ENCODE measurements at regions not wholly inside any gene's neighbourhood (a gene's known extent, or its start where the extent isn't known, plus 50 kb on each side); places are given as distances from the start of the nearest gene placed in this dataset.

DNA sequence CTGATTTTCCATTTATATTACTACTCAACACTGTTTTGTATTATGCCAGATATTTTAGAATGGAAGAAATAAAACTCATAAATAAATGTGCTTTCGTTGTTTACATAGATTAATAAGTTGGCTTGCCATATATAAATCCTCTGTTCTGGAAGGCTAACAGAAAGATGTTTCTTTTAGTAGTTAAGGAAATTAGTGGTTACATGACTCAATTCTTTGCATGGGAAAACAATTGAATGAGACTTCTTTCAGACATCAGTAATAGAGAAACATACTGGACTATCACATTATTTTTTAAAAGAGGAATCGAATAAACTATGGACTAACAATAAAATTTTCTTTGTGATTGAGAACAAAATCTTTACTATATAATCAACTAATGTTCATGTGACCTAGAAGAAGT is 336.5 kb downstream of the KCNS3 start:
- no peak overlapping the region for H3K4me3 ChIP-seq (ENCODE audit: low read length)
- H3F3A ChIP-seq (ENCODE audit: control insufficient read depth, insufficient read depth) = no peaks in the 10 kb centered on the region
- H3K4me1 ChIP-seq (ENCODE audit: control insufficient read depth, low read length) = no peaks in the 10 kb centered on the region
- no peaks in the 10 kb centered on the region for H4K20me1 ChIP-seq (ENCODE audit: control insufficient read depth, insufficient read depth, low read depth, low read length)
- TF ChIP-seq, protein P1, sequence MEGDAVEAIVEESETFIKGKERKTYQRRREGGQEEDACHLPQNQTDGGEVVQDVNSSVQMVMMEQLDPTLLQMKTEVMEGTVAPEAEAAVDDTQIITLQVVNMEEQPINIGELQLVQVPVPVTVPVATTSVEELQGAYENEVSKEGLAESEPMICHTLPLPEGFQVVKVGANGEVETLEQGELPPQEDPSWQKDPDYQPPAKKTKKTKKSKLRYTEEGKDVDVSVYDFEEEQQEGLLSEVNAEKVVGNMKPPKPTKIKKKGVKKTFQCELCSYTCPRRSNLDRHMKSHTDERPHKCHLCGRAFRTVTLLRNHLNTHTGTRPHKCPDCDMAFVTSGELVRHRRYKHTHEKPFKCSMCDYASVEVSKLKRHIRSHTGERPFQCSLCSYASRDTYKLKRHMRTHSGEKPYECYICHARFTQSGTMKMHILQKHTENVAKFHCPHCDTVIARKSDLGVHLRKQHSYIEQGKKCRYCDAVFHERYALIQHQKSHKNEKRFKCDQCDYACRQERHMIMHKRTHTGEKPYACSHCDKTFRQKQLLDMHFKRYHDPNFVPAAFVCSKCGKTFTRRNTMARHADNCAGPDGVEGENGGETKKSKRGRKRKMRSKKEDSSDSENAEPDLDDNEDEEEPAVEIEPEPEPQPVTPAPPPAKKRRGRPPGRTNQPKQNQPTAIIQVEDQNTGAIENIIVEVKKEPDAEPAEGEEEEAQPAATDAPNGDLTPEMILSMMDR (IDR thresholded peaks at IDR 0.05; ENCODE audit: low read depth, low read length, poor library complexity, severe bottlenecking) = no peak
- no peak for TF ChIP-seq EZH2phosphoT487 (IDR thresholded peaks at IDR 0.05; ENCODE audit: borderline replicate concordance, low read length)
- no peaks in the 10 kb centered on the region for H3K9me2 ChIP-seq (replicated peaks; ENCODE audit: control insufficient read depth, low read length)
- no peak overlapping the region for H3K4me2 ChIP-seq (ENCODE audit: low read length)
- no peak overlapping the region for H3K27ac ChIP-seq (ENCODE audit: low read depth, low read length)
- no peaks in the 10 kb centered on the region for H3K27me3 ChIP-seq (ENCODE audit: control insufficient read depth, low read length)
- H3K9me3 ChIP-seq (ENCODE audit: control insufficient read depth, insufficient read depth, low read length) = no peaks in the 10 kb centered on the region
- no peaks in the 10 kb centered on the region for H3K79me2 ChIP-seq (ENCODE audit: control insufficient read depth, low read length)
- no peaks in the 10 kb centered on the region for H3K36me3 ChIP-seq (ENCODE audit: control insufficient read depth, low read length)

DNA sequence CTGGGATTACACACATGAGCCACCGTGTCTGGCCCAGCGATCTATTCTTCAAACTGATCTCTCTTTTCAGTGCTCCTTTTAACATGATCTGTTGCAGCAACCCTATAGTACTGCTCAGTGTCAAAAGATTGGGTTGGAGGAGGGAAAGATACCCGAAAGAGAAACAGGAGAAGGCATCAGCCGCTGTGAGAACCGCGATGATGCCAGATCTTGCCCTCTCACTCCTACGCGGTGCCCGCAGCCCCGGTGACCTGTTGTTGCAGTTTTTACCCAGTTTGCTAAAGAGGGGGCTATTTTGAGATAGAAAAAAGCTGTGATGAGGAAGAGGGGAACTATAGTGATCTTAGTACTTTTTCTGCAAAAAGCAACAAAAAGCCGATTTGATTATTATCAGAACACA is 335.5 kb downstream of the KCNS3 start:
- no peaks in the 10 kb centered on the region for H3K4me1 ChIP-seq (ENCODE audit: control insufficient read depth, low read length)
- no peaks in the 10 kb centered on the region for H3K9me2 ChIP-seq (replicated peaks; ENCODE audit: control insufficient read depth, low read length)
- H3K27me3 ChIP-seq (ENCODE audit: control insufficient read depth, low read length) = no peaks in the 10 kb centered on the region
- H3K9me3 ChIP-seq (ENCODE audit: control insufficient read depth, insufficient read depth, low read length) = no peaks in the 10 kb centered on the region
- no peak overlapping the region for H3K27ac ChIP-seq (ENCODE audit: low read depth, low read length)
- no peak overlapping the region for H3K4me2 ChIP-seq (ENCODE audit: low read length)
- H4K20me1 ChIP-seq (ENCODE audit: control insufficient read depth, insufficient read depth, low read depth, low read length) = no peaks in the 10 kb centered on the region
- TF ChIP-seq, protein P1 (IDR thresholded peaks at IDR 0.05; ENCODE audit: low read depth, low read length, poor library complexity, severe bottlenecking) = no peak
- TF ChIP-seq EZH2phosphoT487 (IDR thresholded peaks at IDR 0.05; ENCODE audit: borderline replicate concordance, low read length) = no peak
- H3K79me2 ChIP-seq (ENCODE audit: control insufficient read depth, low read length) = no peaks in the 10 kb centered on the region
- no peak overlapping the region for H3K4me3 ChIP-seq (ENCODE audit: low read length)
- no peaks in the 10 kb centered on the region for H3K36me3 ChIP-seq (ENCODE audit: control insufficient read depth, low read length)
- no peaks in the 10 kb centered on the region for H3F3A ChIP-seq (ENCODE audit: control insufficient read depth, insufficient read depth)

DNA sequence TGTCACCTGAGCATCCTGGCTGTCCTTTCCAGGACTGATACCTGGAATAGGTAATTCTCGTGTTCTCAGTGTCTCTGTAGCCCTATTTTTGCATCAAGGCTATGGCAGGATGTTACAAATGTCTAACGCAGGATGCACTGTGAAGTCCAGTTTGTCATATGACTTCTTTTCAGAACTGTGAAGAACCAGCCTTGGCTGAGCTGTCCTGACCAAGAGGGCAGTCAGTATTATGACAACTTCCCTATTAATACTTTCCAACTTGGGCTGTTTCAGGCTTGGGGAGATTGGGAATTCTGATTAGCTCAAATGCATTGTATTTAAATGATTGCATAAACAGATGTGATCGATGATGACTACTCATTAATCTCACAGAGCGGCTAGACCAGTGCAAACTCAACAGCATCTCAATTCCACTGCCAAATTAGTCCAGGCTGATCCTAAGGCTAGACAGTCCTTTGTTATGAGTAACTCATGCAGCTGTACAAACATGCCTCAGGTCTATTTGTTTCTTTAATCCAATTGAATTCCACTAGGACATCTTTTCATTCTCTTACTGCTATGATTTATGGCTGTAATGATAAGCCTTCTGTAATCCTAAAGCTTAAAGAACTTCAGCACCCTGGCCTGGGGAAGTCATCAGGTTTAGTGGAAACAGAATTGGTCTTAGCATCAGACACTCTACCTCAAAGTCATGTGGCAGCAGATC is 331.6 kb downstream of the KCNS3 start:
- Histone ChIP-seq H3K4me3 (ENCODE audit: low read length) (no peak overlapping the region), H3K27ac (ENCODE audit: low read depth, low read length) (no peak overlapping the region), H3K4me1 (ENCODE audit: control insufficient read depth, low read length) (no peaks in the 10 kb centered on the region), H3K9me2 (replicated peaks; ENCODE audit: control insufficient read depth, low read length) (no peaks in the 10 kb centered on the region), H3K27me3 (ENCODE audit: control insufficient read depth, low read length) (no peaks in the 10 kb centered on the region), H3K36me3 (ENCODE audit: control insufficient read depth, low read length) (no peaks in the 10 kb centered on the region), H3K4me2 (ENCODE audit: low read length) (no peak overlapping the region), H4K20me1 (ENCODE audit: control insufficient read depth, insufficient read depth, low read depth, low read length) (no peaks in the 10 kb centered on the region), H3K9me3 (ENCODE audit: control insufficient read depth, insufficient read depth, low read length) (no peaks in the 10 kb centered on the region), H3F3A (ENCODE audit: control insufficient read depth, insufficient read depth) (no peaks in the 10 kb centered on the region), H3K79me2 (ENCODE audit: control insufficient read depth, low read length) (no peaks in the 10 kb centered on the region)
- TF ChIP-seq, protein P1 (IDR thresholded peaks at IDR 0.05; ENCODE audit: low read depth, low read length, poor library complexity, severe bottlenecking) = no peak
- TF ChIP-seq EZH2phosphoT487 (IDR thresholded peaks at IDR 0.05; ENCODE audit: borderline replicate concordance, low read length) = no peak
